ENCODE measurements at regions not wholly inside any gene's neighbourhood (a gene's known extent, or its start where the extent isn't known, plus 50 kb on each side); places are given as distances from the start of the nearest gene placed in this dataset.
"Not testable (repeated sequence)": the region's sequence is repeated elsewhere in the genome, so short reads cannot be mapped to it uniquely, and the experiment has no call there.

DNA sequence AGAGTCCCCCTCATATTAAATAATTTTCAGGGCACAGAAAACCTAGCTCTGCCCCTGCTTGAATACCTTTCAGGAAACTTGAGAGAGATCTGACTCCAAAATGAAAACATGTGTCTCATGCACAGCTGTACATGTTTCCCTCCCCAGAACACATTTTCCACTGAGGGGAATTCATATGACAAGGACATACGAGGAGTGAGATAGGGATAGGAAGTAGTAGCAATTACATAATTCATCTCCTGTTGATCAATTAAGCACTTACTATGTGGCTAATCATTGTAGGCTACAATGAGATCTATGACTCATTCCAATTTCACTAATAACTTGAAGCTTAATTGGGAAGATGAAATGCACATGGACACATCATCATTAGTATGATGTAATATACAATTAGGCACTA lies 302.1 kb downstream of the PCDH11X start:
- not testable (repeated sequence) for H3K36me3 Mint-ChIP-seq (ENCODE audit: low read depth); H3K27ac Mint-ChIP-seq; DNase-seq; H3K9me3 Mint-ChIP-seq; H3K4me1 Mint-ChIP-seq (ENCODE audit: low read depth); H3K27me3 Mint-ChIP-seq; H3K4me3 Mint-ChIP-seq

DNA sequence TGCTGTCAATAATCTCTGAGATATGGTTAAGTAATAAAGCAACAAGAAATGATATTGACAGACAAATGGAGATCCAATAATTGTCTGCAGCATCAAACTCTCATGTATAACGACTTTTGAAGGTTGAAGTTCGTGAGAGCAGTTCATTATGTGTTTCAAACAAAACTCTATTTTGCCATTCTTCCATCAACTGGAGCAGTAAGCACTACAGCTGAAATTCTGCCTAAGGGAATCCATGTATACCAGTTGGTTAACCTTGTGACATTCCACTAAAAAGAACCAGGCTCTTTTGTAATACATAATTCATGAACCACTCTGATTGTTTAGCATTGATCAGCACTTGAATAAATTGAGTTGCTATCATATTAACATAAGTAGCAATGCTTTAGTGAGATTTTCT lies 311.6 kb downstream of the PCDH11X start:
- H3K27ac Mint-ChIP-seq; H3K36me3 Mint-ChIP-seq (ENCODE audit: low read depth); H3K9me3 Mint-ChIP-seq; H3K27me3 Mint-ChIP-seq; H3K4me3 Mint-ChIP-seq; DNase-seq; H3K4me1 Mint-ChIP-seq (ENCODE audit: low read depth): not testable (repeated sequence)

DNA sequence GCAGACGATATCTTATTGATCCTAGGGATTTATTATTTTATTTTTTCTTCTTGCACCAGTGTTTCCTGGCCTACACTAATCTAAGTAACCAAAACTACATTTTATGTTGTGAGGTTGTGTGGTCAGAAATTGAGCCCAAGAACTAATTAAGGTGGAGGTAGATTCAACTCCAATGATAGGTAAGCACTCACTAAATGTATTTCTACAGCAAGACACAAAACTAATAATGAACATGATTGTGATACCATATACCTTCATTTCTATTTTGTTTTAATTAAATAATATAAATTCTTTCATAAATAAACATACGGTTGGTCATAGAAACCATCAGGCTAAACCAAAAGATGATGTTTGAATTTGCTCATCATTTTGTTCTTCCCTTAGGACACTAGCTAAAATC lies 319.0 kb downstream of the PCDH11X start:
- DNase-seq; H3K9me3 Mint-ChIP-seq; H3K36me3 Mint-ChIP-seq (ENCODE audit: low read depth); H3K27ac Mint-ChIP-seq; H3K4me3 Mint-ChIP-seq; H3K4me1 Mint-ChIP-seq (ENCODE audit: low read depth): not testable (repeated sequence)
- H3K27me3 Mint-ChIP-seq = peaks cover 21% of the 10 kb centered on the region

DNA sequence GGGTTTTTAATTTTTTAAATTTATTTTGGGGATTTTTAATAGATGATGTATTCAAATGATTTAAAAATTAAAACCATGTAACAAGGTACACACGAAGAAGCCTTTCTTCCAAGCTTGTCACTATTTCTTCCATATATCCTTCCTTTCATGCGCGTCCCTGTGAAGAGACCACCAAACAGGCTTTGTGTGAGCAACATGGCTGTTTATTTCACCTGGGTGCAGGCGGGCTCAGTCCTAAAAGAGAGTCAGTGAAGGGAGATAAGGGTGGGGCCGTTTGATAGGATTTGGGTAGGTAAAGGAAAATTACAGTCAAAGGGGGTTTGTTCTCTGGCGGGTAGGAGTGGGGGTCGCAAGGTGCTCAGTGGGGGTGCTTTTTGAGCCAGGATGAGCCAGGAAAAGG lies 320.9 kb downstream of the PCDH11X start:
- not testable (repeated sequence) for H3K36me3 Mint-ChIP-seq (ENCODE audit: low read depth); DNase-seq; H3K4me1 Mint-ChIP-seq (ENCODE audit: low read depth); H3K27ac Mint-ChIP-seq; H3K4me3 Mint-ChIP-seq; H3K9me3 Mint-ChIP-seq
- peaks cover 40% of the 10 kb centered on the region for H3K27me3 Mint-ChIP-seq

DNA sequence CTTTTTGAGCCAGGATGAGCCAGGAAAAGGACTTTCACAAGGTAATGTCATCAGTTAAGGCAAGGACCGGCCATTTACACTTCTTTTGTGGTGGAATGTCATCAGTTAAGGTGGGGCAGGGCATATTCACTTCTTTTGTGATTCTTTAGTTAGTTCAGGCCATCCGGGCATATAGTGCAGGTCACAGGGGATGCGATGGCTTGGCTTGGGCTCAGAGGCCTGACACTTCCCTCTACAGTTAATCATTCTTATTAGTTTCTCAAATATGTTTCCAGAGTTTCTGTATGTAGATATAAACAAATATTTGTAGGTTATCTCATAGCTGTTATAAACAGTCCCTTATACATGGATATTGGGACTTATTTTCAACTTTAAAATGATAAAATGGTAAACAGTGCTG lies 326.5 kb downstream of the PCDH11X start:
- not testable (repeated sequence) for DNase-seq; H3K4me3 Mint-ChIP-seq; H3K4me1 Mint-ChIP-seq (ENCODE audit: low read depth)

DNA sequence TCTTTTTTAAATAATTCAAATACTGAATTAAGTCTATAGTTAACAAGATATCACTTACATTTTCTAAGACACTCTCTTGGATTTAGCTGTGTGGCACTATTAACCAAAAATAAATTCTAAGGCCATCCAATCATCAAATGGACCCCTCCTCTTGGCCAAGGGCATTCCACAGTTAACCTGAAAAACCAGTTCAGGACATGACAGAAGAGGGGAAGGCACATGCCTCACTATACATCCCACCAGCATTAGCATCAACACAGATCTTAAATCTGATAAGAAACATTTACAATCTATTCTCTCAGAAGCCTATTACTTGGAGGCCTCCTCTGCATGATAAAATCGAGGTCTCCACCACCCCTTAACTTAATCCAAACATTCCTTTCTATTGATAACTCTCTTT lies 327.5 kb downstream of the PCDH11X start:
- peaks cover 50% of the 10 kb centered on the region for H3K27me3 Mint-ChIP-seq
- not testable (repeated sequence) for H3K4me1 Mint-ChIP-seq (ENCODE audit: low read depth); H3K27ac Mint-ChIP-seq; H3K9me3 Mint-ChIP-seq; DNase-seq; H3K4me3 Mint-ChIP-seq; H3K36me3 Mint-ChIP-seq (ENCODE audit: low read depth)

More for the DNA sequence above, 326.5 kb downstream of the PCDH11X start:
- not testable (repeated sequence) for H3K36me3 Mint-ChIP-seq (ENCODE audit: low read depth); H3K9me3 Mint-ChIP-seq; H3K27ac Mint-ChIP-seq
- H3K27me3 Mint-ChIP-seq = peaks cover 53% of the 10 kb centered on the region

DNA sequence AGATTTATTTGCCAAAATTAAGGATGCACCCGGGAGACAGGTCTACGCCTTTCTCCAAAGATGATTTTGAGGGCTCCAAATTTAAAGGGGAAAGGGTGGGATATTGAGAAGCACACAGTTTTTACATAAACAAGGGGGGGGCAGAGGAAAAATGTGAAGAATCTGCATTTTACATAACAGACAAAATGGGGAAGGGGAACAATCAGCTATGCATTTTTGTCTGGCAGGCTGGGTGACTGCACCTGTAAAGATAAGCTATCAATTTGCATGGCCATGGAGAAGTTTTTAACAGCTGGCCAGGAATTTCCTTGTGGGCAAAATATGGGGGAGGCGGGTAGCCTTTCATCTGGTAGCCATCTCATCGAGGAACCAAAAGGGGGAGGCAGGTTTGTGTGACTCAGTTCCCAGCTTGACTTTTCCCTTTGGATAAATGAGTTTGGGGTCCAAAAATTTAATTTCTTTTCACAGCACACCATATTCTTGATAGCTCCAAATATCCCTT lies 331.3 kb downstream of the PCDH11X start:
- H3K27me3 Mint-ChIP-seq = peaks cover 15% of the 10 kb centered on the region
- not testable (repeated sequence) for H3K27ac Mint-ChIP-seq; DNase-seq; H3K36me3 Mint-ChIP-seq (ENCODE audit: low read depth); H3K4me3 Mint-ChIP-seq; H3K4me1 Mint-ChIP-seq (ENCODE audit: low read depth); H3K9me3 Mint-ChIP-seq

DNA sequence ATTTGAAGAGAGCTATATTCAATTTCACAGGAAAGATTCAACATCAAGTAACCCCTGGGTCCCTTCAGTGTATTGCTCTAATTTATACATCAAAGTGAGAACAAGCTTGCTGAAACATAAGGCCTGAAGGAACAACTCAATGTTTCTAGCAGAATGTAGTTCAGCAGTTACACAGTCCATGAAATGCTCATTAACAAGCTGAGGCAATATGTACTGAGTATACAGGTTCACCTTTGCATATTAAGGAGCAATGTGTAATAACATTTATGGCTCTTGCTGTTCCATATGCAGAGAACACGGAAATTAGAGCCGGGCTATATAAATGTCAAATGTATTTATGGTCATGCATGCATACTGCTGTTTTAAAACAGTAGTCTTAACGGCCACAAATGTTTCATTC lies 338.5 kb downstream of the PCDH11X start:
- not testable (repeated sequence) for DNase-seq; H3K4me1 Mint-ChIP-seq (ENCODE audit: low read depth); H3K4me3 Mint-ChIP-seq; H3K9me3 Mint-ChIP-seq; H3K27ac Mint-ChIP-seq; H3K36me3 Mint-ChIP-seq (ENCODE audit: low read depth); H3K27me3 Mint-ChIP-seq

DNA sequence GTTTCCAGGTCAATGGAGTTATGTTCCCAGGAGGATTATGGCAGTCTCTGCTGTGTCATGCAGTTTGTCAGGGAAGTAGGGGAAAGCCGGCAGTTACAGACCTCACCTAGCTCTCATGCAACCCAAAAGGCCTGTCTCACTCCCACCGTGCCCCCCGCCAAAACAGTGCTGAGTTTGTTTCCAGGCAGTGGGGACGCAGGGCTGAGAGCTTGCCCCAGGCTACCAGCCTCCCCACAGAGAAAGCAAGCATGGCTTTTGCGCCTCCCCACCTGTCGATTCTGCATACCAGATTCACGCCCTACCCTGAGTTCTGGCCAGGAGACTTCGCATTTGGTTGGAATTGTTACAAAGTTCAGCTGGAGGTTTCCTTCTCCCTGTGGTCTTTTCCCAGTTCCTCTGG lies 383.9 kb downstream of the PCDH11X start:
- not testable (repeated sequence) for H3K36me3 Mint-ChIP-seq (ENCODE audit: low read depth); H3K27ac Mint-ChIP-seq; H3K4me1 Mint-ChIP-seq (ENCODE audit: low read depth); H3K9me3 Mint-ChIP-seq; DNase-seq; H3K4me3 Mint-ChIP-seq; H3K27me3 Mint-ChIP-seq

DNA sequence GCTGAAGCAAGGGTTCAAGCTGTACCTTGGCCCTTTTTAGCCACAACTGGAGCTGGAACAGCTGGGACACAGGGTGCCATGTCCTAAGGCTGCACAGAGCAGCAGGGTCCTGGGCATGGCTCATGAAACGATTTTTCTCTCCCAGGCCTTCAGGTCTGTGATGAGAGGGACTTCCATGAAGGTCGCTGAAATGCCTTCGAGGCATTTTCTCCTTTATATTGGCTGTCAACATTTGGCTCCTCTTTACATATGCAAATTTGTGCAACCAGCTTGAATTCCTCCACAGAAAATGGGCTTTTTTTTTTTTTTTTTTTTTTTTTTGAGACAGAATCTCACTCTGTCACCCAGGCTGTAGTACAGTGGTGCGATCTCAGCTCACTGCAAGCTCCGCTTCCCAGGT lies 430.8 kb downstream of the PCDH11X start:
- no peak for DNase-seq
- Mint-ChIP-seq H3K9me3 (peaks cover 10% of the 10 kb centered on the region), H3K4me3 (no peak overlapping the region), H3K27me3 (peaks cover 5% of the 10 kb centered on the region), H3K4me1 (ENCODE audit: low read depth) (no peaks in the 10 kb centered on the region), H3K27ac (no peak overlapping the region), H3K36me3 (ENCODE audit: low read depth) (no peaks in the 10 kb centered on the region)

DNA sequence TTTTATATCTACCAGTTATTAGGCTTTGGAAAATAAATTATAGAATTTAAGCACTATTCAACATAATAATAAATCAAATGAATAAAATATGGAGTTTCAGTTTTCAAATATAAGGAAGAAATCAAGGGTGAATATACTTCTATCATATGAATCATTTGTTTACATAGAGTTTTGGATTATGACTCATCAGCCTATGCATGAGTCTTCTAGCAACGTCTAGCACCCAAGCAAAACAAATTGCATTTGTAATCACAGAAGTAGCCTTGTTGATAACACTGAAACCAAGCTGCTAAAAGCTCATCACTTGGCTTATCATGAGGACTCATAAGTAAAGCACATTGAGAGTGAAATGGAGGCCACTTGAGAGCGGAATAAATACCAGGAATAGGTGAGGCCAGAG lies 434.6 kb downstream of the PCDH11X start:
- H3K27ac Mint-ChIP-seq = no peak overlapping the region
- no peak overlapping the region for H3K4me3 Mint-ChIP-seq
- H3K9me3 Mint-ChIP-seq = peaks cover 10% of the 10 kb centered on the region
- peaks cover 5% of the 10 kb centered on the region for H3K27me3 Mint-ChIP-seq
- H3K36me3 Mint-ChIP-seq (ENCODE audit: low read depth) = no peaks in the 10 kb centered on the region
- no peaks in the 10 kb centered on the region for H3K4me1 Mint-ChIP-seq (ENCODE audit: low read depth)
- no peak for DNase-seq

DNA sequence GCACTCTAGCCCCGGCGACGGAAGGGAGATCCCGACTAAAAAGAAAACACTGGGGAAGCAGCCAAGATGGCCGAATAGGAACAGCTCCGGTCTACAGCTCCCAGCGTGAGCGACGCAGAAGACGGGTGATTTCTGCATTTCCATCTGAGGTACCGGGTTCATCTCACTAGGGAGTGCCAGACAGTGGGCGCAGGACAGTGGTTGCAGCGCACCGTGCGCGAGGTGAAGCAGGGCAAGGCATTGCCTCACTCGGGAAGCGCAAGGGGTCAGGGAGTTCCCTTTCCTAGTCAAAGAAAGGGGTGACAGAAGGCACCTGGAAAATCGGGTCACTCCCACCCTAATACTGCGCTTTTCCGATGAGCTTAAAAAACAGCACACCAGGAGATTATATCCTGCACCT lies 435.8 kb downstream of the PCDH11X start:
- not testable (repeated sequence) for DNase-seq; H3K4me1 Mint-ChIP-seq (ENCODE audit: low read depth); H3K4me3 Mint-ChIP-seq; H3K27ac Mint-ChIP-seq; H3K27me3 Mint-ChIP-seq; H3K36me3 Mint-ChIP-seq (ENCODE audit: low read depth)
- H3K9me3 Mint-ChIP-seq = peaks cover 10% of the 10 kb centered on the region

DNA sequence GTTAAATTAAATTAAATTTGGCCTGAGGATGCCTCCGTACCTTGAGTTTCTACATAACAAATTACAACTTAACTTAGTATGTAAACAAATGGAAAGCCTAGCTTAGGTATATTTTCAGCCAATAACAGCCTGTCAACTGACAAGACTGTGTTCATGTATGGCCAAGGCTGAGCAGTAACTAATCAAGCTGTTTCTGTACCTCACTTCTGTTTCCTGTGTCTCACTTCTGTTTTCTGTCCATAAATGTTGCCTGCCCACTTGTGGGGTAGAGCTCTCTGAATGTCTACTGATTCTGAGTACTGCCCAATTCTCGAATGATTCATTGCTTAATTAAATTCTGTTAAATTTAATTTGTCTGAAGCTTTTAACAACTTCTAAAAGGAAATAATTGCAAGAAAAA lies 445.2 kb downstream of the PCDH11X start:
- no peak for DNase-seq
- Mint-ChIP-seq H3K4me3 (no peak overlapping the region), H3K27me3 (peaks cover 3% of the 10 kb centered on the region)

DNA sequence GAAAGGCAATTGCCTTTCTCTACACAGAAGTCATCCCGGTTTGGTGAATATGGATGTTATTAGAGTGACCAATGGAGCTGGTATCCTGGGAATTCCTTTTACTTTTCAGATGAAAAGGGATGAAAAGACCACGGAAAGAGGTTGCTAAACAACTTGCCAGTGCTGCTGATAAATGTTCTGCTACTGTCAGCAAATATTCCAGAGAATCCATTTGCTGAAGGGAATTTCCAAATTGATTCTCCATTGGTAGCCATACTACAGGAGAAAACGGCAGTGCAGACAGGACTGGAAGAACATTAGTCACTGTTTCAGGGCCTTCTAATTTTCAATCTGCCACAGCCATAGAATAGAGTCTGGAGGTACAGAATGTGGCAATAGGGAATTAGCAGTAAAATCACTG lies 451.5 kb downstream of the PCDH11X start:
- no peak overlapping the region for H3K27ac Mint-ChIP-seq
- no peaks in the 10 kb centered on the region for H3K9me3 Mint-ChIP-seq
- no peak for DNase-seq
- no peak overlapping the region for H3K4me3 Mint-ChIP-seq
- H3K4me1 Mint-ChIP-seq (ENCODE audit: low read depth) = no peaks in the 10 kb centered on the region
- peaks cover 3% of the 10 kb centered on the region for H3K27me3 Mint-ChIP-seq
- no peaks in the 10 kb centered on the region for H3K36me3 Mint-ChIP-seq (ENCODE audit: low read depth)

More for the DNA sequence above, 445.2 kb downstream of the PCDH11X start:
- no peaks in the 10 kb centered on the region for H3K36me3 Mint-ChIP-seq (ENCODE audit: low read depth)
- H3K27ac Mint-ChIP-seq = no peak overlapping the region
- no peaks in the 10 kb centered on the region for H3K9me3 Mint-ChIP-seq
- H3K4me1 Mint-ChIP-seq (ENCODE audit: low read depth) = no peaks in the 10 kb centered on the region

DNA sequence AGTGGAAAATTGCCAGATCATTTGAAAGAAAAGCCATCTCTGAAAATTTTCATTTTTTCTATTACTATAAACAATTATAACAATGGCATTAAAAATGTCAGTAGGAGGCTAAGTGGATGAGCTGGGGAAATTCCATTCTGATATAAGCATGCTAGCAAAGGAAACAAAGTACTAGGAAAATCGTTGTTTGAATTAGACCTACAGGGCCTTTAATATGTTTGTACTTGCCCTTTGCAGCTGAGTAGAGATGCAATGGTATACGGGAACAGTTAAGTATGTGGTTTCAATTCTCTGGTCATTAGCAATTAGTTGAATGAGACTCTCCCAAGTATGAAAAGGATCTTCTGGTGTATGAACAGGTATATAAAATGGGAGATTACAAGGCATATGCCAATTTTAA lies 452.2 kb downstream of the PCDH11X start:
- no peaks in the 10 kb centered on the region for H3K4me1 Mint-ChIP-seq (ENCODE audit: low read depth)
- no peak overlapping the region for H3K4me3 Mint-ChIP-seq
- no peaks in the 10 kb centered on the region for H3K9me3 Mint-ChIP-seq
- no peak for DNase-seq
- peaks cover 3% of the 10 kb centered on the region for H3K27me3 Mint-ChIP-seq
- no peak overlapping the region for H3K27ac Mint-ChIP-seq
- no peaks in the 10 kb centered on the region for H3K36me3 Mint-ChIP-seq (ENCODE audit: low read depth)

DNA sequence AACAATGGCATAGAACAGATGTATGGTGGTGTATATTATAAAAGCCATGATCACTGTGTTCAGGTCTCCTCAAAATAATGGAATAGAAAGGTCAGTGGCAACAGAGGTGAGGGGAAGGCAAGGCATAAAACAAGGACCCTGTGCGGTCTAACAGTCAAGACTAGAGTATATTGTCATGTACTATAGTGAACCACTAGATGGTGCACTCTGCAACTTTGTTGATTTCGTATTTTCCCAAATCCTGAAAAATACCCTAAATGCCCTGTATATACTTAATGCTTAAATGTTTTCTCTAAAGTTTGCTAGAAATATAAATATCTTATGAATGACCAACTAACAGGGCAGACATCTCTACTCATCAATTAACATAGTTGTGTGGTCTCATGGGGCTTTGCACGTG lies 453.0 kb downstream of the PCDH11X start:
- no peak for DNase-seq
- H3K27me3 Mint-ChIP-seq = no peaks in the 10 kb centered on the region
- H3K4me3 Mint-ChIP-seq = no peak overlapping the region
- H3K36me3 Mint-ChIP-seq (ENCODE audit: low read depth) = no peaks in the 10 kb centered on the region
- no peak overlapping the region for H3K27ac Mint-ChIP-seq
- H3K4me1 Mint-ChIP-seq (ENCODE audit: low read depth) = no peaks in the 10 kb centered on the region
- no peaks in the 10 kb centered on the region for H3K9me3 Mint-ChIP-seq
